NB4 (cell line): ENCODE measurements at regions not wholly inside any gene's neighbourhood (a gene's known extent, or its start where the extent isn't known, plus 50 kb on each side); places are given as distances from the start of the nearest gene placed in this dataset.

ENCODE experiments used
- DNase-seq: peaks from one replicate; pipeline ENCODE4 v3.0.0; 2010; ENCODE audit warnings: low read depth
- H3K4me3 ChIP-seq: one replicate; pipeline ENCODE4 v1.5.1; 2011; ENCODE audit warnings: mild to moderate bottlenecking, low read depth, low read length, moderate library complexity
- MAX ChIP-seq: IDR thresholded peaks from 2 replicates; pipeline ENCODE4 v1.6.1; 2011; ENCODE audit warnings: low read depth, low read length
- MYC ChIP-seq: IDR thresholded peaks from 2 replicates; pipeline ENCODE4 v1.6.1; 2011; ENCODE audit warnings: low read depth, low read length
- POLR2A ChIP-seq: IDR thresholded peaks from 2 replicates; pipeline ENCODE4 v1.6.1; 2011; ENCODE audit warnings: mild to moderate bottlenecking; ENCODE audit not compliant: insufficient read length; ENCODE audit errors: extremely low read depth
- TF ChIP-seq, protein P1 (sequence below): IDR thresholded peaks from one replicate; pipeline ENCODE4 v1.5.1; 2012; ENCODE audit warnings: low read depth, low read length

- no peak for DNase-seq
- TF ChIP-seq MYC (no peak), POLR2A (no peak), MAX (no peak)
- TF ChIP-seq, protein P1, sequence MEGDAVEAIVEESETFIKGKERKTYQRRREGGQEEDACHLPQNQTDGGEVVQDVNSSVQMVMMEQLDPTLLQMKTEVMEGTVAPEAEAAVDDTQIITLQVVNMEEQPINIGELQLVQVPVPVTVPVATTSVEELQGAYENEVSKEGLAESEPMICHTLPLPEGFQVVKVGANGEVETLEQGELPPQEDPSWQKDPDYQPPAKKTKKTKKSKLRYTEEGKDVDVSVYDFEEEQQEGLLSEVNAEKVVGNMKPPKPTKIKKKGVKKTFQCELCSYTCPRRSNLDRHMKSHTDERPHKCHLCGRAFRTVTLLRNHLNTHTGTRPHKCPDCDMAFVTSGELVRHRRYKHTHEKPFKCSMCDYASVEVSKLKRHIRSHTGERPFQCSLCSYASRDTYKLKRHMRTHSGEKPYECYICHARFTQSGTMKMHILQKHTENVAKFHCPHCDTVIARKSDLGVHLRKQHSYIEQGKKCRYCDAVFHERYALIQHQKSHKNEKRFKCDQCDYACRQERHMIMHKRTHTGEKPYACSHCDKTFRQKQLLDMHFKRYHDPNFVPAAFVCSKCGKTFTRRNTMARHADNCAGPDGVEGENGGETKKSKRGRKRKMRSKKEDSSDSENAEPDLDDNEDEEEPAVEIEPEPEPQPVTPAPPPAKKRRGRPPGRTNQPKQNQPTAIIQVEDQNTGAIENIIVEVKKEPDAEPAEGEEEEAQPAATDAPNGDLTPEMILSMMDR, result no peak
- H3K4me3 ChIP-seq, result no peak overlapping the region
These were observed 154.3 kb upstream of the RORA start for GRCh38 chr15:61383421-61383820.

- no peak for DNase-seq
- H3K4me3 ChIP-seq, result no peak overlapping the region
- TF ChIP-seq MYC (no peak), POLR2A (no peak), MAX (no peak)
- TF ChIP-seq, protein P1, result no peak
These were observed 153.8 kb upstream of the RORA start for GRCh38 chr15:61382927-61383326.

- no peak overlapping the region for H3K4me3 ChIP-seq
- DNase-seq, result no peak
- no peak for TF ChIP-seq POLR2A
- TF ChIP-seq, protein P1, result no peak
- no peak for TF ChIP-seq MYC
- no peak for TF ChIP-seq MAX
These were observed 152.4 kb upstream of the RORA start for GRCh38 chr15:61381501-61381900.

DNA sequence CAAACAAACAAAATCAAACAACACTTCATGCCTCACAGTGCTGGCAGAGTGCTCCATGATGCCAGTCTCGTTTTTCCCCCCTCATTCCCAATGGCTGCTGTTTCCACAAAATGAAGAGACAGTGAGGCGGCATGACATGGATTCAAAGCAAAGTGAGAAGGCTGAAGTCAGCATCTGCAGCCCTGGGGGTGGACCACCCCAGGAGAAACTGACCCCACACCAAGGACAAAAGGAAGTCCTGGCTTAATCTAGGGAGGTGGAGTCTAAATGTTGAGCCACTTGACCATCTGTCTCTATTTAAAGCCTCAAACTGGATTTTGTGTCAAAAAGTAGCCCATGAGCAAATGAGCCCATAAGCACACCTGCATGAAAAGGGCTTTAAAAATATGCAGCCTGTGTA lies 151.2 kb upstream of the RORA start:
- no peak for DNase-seq
- H3K4me3 ChIP-seq, result no peak overlapping the region
- TF ChIP-seq, protein P1, result no peak
- TF ChIP-seq MAX (no peak), MYC (no peak), POLR2A (no peak)

- DNase-seq, result no peak
- H3K4me3 ChIP-seq, result no peak overlapping the region
- TF ChIP-seq POLR2A (no peak), MAX (no peak), MYC (no peak)
- TF ChIP-seq, protein P1, result no peak
These were observed 149.9 kb upstream of the RORA start for GRCh38 chr15:61379005-61379404.

DNA sequence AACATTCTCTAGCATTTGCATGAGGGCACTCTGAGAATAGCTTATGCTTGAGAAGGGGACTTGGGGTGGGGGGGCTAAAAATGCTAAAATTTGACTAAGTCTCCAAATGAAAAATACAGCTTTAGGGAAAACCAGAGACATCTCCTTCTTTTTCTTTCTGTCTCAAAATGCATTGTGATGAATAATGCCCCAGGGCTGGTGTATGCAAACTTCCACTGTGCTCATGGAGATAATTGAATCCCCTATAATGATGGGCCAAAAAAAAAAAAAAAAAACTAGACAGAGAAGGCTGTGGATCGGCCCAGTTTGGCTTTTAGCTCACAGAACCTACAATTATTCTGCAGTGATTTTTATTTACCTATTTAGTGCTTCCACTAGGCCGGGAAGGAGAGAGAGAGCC lies 147.9 kb upstream of the RORA start:
- no peak overlapping the region for H3K4me3 ChIP-seq
- TF ChIP-seq MYC, result no peak
- TF ChIP-seq POLR2A, result no peak
- TF ChIP-seq, protein P1, result no peak
- TF ChIP-seq MAX, result no peak
- DNase-seq, result no peak
